VCaP (cell line): ENCODE measurements at regions not wholly inside any gene's neighbourhood (a gene's known extent, or its start where the extent isn't known, plus 50 kb on each side); places are given as distances from the start of the nearest gene placed in this dataset.
"Not testable (repeated sequence)": the region's sequence is repeated elsewhere in the genome, so short reads cannot be mapped to it uniquely, and the experiment has no call there.

Source experiments
- H3K27ac ChIP-seq: fragments of 450-650 bp; 2 replicates; pipeline ENCODE4 v1.5.1; 2017
- TF ChIP-seq, protein P1 (sequence below): fragments of 450-650 bp; conservative IDR thresholded peaks from 2 replicates; pipeline ENCODE4 v1.5.1; 2017; ENCODE audit warnings: mild to moderate bottlenecking, moderate library complexity

DNA sequence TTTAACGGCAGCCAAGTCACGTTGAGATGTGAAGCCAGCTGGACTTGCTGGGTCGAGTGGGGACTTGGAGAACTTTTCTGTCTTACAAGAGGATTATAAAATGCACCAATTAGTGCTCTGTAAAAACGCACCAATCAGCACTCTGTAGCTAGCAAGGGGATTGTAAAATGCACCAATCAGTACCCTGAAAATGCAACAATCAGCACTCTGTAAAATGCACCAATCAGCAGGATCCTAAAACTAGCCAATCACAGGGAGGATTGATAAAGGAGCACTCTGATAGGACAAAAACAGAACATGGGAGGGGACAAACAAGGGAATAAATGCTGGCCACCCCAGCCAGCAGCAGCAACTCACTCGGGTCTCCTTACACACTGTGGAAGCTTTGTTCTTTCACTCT, 337.6 kb upstream of the SLITRK5 start:
- TF ChIP-seq, protein P1, sequence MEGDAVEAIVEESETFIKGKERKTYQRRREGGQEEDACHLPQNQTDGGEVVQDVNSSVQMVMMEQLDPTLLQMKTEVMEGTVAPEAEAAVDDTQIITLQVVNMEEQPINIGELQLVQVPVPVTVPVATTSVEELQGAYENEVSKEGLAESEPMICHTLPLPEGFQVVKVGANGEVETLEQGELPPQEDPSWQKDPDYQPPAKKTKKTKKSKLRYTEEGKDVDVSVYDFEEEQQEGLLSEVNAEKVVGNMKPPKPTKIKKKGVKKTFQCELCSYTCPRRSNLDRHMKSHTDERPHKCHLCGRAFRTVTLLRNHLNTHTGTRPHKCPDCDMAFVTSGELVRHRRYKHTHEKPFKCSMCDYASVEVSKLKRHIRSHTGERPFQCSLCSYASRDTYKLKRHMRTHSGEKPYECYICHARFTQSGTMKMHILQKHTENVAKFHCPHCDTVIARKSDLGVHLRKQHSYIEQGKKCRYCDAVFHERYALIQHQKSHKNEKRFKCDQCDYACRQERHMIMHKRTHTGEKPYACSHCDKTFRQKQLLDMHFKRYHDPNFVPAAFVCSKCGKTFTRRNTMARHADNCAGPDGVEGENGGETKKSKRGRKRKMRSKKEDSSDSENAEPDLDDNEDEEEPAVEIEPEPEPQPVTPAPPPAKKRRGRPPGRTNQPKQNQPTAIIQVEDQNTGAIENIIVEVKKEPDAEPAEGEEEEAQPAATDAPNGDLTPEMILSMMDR, result no peak
- H3K27ac ChIP-seq, result no peak overlapping the region

DNA sequence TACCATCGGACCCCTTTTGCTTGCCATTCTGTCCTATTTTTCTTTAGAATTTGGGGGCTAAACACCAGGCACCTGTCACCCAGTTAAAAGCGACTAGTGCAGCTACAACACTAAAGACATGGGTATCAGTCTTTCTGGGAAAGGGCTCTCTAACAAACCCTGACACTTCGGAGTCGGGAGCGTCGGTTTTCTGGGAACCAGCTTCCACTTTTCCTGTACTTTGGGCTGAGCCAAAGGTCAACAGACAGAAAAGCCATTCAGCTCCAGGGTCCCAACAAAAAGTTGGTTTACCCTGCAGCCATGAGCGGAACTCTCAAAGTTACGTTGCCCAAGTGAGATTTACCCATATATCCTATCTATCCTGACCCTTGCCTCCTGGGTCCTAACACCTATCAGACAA, 337.0 kb upstream of the SLITRK5 start:
- TF ChIP-seq, protein P1, result no peak
- no peak overlapping the region for H3K27ac ChIP-seq

DNA sequence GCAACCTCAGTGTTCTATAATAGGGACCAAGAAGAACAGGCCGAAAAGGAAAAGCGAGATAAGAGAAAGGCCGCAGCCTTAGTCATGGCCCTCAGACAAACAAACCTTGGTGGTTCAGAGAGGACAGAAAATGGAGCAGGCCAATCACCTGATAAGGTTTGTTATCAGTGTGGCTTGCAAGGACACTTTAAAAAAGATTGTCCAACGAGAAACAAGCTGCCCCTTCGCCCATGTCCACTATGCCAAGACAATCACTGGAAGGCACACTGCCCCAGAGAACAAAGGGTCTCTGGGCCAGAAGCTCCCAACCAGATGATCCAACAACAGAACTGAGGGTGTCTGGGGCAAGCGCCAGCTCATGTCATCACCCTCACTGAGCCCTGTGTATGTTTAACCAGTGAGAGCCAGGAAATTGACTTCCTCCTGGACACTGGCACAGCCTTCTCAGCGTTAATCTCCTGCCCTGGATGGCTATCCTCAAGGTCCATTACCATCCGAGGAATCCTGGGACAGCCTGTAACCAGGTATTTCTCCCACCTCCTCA, 334.8 kb upstream of the SLITRK5 start:
- not testable (repeated sequence) for H3K27ac ChIP-seq

- TF ChIP-seq, protein P1, result no peak
- H3K27ac ChIP-seq, result no peak overlapping the region
Measured at GRCh38 chr13:87344176-87344575, 327.0 kb upstream of the SLITRK5 start.

DNA sequence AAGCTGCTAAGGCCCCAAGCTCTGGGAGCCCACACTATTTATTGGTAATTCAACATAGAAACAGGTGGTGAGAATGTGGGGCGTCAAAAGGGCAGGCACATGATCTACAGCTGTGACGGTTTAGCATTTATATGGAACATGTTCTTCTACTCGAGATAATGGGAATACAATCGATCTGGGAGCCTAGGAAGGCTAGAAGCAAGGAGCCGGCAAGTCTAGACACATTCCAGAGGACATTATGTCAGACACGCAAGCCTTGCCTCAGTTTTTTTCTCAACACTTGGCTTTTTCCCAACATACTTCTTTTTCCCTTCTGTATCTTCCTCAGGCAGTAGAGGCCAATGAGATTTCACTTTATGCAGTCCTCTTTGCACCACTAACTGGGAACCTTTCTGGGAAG, 315.7 kb upstream of the SLITRK5 start:
- H3K27ac ChIP-seq, result no peak overlapping the region
- TF ChIP-seq, protein P1, result no peak

DNA sequence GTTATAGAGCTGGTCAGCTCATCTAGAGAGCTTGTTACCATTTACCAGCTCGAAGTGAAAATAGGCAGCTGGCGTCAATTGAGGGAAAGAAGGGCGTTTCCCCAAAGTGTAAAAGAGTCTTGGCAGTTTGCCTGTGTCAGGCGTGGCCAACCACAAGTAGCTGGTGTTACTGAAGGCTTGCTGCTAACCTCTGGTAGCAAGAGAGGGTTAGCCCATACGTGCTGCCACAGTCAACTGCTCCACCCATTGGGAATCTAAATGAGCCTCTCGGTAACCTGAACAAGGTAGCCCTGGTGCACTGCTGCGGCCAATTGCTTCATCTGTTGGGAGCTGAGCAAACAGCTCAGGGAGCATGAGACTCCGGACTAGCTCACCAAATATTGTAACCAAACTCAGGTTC, 314.9 kb upstream of the SLITRK5 start:
- TF ChIP-seq, protein P1, result no peak

GRCh38 chr13:87358319-87358718, 312.9 kb upstream of the SLITRK5 start:
- TF ChIP-seq, protein P1, result no peak

More for the DNA sequence above, 314.9 kb upstream of the SLITRK5 start:
- no peak overlapping the region for H3K27ac ChIP-seq

GRCh38 chr13:87361216-87361615, 310.0 kb upstream of the SLITRK5 start:
- H3K27ac ChIP-seq, result no peak overlapping the region
- TF ChIP-seq, protein P1, result no peak

More at GRCh38 chr13:87358319-87358718, 312.9 kb upstream of the SLITRK5 start:
- H3K27ac ChIP-seq, result no peak overlapping the region
